ENCODE measurements at regions not wholly inside any gene's neighbourhood (a gene's known extent, or its start where the extent isn't known, plus 50 kb on each side); places are given as distances from the start of the nearest gene placed in this dataset.

DNA sequence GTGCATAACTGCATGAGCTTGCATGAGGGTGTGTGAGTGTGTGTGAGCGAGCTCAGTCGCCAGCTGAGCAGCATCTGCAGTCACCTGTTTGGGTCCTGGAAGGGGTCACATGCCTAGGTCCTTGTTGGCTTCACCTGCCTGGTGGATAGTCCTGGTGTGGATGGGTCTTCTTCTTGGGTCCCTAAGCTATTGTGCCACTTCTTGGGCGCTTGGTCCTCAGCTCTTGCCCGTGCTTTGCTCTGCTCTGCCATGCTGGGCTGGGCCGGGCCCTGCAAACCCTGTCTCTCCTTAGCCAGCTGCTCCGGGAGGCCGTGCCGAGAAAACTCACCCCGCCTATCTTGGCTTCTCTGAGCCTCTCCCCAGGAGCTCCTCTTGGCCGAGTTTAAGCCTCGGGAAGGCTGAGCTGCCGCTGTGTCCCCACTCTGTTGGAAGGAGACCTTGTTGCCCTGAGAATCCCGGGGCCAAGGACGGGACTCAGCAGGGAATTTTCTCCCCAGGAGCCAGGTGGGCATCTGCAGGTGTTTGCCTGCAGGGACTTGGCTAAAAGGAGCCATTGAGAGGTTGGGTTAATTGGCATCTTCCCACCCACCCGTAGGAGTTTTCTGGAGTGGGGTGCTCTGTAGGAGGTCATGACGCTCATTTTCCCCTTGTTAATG lies 300.8 kb downstream of the NDUFA10 start:
- TF ChIP-seq, protein P1, sequence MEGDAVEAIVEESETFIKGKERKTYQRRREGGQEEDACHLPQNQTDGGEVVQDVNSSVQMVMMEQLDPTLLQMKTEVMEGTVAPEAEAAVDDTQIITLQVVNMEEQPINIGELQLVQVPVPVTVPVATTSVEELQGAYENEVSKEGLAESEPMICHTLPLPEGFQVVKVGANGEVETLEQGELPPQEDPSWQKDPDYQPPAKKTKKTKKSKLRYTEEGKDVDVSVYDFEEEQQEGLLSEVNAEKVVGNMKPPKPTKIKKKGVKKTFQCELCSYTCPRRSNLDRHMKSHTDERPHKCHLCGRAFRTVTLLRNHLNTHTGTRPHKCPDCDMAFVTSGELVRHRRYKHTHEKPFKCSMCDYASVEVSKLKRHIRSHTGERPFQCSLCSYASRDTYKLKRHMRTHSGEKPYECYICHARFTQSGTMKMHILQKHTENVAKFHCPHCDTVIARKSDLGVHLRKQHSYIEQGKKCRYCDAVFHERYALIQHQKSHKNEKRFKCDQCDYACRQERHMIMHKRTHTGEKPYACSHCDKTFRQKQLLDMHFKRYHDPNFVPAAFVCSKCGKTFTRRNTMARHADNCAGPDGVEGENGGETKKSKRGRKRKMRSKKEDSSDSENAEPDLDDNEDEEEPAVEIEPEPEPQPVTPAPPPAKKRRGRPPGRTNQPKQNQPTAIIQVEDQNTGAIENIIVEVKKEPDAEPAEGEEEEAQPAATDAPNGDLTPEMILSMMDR (IDR thresholded peaks at IDR 0.05), result no peak
- TF ChIP-seq POLR2A (IDR thresholded peaks at IDR 0.05), result no peak
